CD4-positive, alpha-beta T cell treated with Interleukin-4 for 4 hours (primary cell): ENCODE measurements at regions not wholly inside any gene's neighbourhood (a gene's known extent, or its start where the extent isn't known, plus 50 kb on each side); places are given as distances from the start of the nearest gene placed in this dataset.

Experiments used
- DNase-seq: peaks from one replicate; pipeline ENCODE4 v3.0.0-alpha.2; 2020

DNA sequence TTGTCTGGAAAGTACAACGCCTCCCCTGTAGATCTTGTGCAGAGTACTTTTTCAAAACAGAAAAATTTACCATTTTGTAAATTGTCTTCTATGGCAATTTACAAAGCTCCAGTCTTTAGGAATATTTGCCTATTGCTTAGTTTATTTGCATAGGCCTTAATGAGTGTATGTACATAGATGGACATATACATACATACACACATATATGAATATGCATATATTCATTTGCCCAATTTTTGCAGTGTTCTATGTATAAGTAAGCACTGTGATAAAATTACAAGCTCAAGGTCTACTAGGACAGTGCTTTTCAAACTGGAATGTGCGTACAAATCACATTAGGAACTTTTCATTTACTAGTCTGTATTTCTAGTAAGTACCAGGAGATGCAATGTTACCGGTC is 301.3 kb upstream of the SMARCA2 start:
- DNase-seq: no peak

DNA sequence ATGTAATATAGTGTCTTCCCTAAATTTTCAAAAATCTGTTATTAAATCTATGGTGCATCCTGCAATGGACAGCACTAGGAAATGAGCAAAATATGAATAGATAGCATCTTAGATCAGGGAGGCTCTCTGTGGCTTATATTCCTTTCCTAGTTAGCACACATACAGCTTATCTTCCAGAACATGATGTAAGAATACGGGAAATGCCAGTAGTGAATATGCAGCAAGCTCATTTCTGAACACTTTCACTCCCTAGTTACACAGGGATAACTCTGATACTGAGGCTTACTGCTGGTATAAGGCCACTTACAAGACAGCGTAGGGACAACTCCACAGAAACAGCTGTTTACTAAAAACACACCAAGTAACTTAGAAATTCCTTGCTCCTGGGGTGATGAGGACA is 297.3 kb upstream of the SMARCA2 start:
- no peak for DNase-seq

- no peak for DNase-seq
Observed at GRCh38 chr9:1718836-1719235, 296.3 kb upstream of the SMARCA2 start.

GRCh38 chr9:1721196-1721595 is 294.0 kb upstream of the SMARCA2 start:
- DNase-seq: no peak

DNA sequence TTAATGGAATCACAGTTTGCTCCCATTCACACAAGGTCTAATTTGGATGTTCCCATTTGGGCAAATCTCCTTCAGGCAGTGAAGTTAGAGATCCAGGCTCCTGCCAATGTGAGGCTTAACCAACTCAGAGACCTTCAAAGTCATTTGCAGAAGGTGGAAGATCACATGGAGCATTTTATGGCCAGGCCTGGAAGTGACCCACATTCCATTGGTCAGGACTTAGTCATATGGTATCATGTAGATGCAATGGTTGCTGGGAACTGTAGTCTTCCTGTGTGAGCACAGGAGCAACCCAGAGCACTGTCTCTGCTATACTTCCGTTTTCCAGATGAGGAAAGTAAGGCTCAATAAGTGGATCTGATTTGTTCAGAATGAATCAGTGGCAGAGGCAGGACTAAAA is 292.7 kb upstream of the SMARCA2 start:
- no peak for DNase-seq

- no peak for DNase-seq
Observed at GRCh38 chr9:1723522-1724015, 291.6 kb upstream of the SMARCA2 start.

DNA sequence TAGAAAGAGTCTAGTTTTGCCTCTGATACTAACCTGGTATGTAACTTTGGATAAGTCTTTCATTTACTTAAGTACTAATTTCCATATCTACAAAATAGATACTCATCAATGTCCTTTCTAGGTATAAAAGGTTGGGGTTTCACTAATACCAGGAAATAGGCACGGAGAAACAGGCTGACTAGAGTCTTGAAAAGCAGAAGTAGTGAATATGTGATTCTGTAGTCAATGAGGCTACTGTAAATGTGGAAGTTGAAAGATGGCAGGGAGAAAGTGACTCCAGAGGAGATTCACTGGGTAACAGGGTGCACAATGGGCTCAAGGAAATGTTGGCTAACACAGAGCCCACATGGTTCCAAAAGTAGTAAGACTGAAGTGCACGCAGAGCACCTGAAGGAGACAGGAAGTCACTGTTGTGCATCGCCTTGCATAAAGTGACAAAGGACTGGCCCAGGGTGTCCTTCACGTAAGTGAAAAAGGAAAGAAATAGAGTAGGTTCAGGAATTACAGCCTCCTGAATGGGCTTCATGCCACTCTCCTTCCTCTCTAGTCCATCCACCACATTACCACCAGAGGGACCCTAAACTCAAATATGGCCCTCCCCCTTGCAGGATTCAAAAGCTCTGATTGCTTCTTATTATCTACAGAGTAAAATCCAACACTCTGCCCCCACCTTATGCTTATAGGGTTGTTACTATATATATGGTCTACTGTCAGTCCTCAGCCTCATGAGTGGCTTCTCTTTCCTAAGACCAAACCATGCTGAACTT is 288.0 kb upstream of the SMARCA2 start:
- DNase-seq: no peak

- DNase-seq: no peak
Observed at GRCh38 chr9:1729631-1730030, 285.5 kb upstream of the SMARCA2 start.

DNA sequence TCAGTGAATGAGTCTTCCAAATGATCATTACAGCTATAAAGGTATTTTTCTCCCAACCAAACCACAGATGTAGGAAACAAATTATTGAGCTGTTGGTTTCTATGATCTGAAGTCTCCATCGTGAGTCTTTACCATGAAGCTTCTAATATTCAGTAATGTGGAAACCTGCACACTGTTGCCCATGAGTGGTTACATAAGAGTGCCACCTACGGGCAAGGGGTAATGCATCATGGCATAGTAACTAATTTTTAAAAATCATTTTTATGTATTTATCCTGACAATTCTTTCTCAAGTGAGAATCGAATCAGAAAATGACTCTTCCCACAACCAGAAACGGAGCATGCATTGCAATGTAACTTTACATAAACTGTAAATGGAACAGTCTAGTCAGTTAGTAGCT is 282.5 kb upstream of the SMARCA2 start:
- no peak for DNase-seq

DNA sequence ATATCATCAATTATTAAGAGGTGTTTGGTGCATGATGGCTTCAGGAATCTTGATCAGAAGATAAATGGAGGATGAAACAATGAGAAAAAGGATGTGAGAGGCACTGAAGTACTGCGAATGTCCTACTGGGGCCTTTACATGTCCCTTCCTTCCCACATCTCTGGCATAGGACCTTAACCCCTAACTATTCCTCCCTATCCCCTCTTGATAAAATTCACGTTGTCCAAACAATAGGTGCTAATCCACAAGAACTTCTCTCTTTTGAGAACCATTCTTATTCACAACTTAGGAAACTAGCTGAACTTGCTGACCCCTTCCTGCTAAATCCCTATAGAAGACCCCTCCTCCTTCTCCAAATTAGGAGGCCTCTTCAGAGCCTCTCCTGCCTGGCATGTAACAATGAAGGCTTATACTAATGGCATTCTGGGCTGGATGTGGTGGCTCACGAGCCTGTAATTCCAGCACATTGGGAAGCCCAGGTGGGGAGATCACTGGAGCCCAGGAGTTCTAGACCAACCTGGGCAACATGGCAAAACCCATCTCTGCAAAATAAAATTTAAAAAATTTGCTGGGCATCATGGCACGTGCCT is 276.5 kb upstream of the SMARCA2 start:
- DNase-seq: no peak

DNA sequence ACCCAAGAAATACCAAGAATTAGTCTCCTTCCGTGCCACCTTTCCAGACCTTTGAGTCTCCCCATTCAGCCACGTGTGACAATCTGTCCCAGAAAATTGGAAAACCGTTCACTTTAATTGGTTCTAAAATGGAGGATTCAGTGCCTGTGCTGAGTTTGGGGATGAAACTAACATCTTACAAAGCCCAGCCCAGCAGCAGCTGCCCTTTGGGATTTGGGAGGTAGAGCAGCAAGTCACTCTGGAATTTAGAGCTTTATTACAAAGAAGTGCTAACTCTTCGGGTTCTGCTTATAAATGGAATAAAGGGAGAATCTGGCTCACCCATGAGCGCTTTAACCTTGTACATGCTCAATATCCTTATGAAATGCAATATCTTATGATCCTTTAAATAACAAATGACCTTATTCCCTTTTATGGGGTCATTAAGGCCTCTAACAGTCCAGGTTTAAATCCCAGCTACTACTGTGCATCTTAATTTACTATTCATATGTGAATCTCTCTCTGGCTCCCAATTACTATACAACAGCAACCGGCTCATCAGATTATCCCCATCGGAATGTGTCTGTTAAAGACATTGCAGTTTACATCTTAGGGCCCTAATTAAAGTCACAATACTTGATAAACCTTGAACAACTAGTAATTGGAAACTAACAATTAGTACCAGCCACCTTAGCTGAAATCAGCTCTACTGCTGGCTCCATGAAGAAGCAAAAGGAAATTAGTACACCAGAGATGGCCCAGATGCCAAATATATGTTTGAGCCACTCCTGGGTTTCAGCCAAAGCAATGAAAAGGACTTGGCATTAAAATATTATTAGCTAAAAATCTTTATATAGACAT is 271.8 kb upstream of the SMARCA2 start:
- no peak for DNase-seq

DNA sequence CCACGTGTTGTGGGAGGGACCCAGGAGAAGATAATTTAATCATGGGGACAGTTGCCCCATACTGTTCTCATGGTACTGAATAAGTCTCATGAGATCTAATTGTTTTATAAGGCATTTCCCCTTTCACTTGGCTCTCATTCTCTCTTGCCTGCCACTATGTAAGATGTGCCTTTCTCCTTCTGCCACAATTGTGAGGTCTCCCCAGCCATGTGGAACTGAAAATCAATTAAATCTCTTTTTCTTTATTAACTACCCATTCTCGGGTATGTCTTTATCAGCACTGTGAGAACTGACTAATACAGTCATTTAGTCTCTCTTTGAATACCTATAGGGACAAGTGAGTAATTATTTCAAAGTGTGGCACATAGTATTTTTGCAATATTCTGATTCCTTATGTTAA is 269.2 kb upstream of the SMARCA2 start:
- no peak for DNase-seq

- DNase-seq: no peak
Observed at GRCh38 chr9:1747417-1747967, 267.7 kb upstream of the SMARCA2 start.

DNA sequence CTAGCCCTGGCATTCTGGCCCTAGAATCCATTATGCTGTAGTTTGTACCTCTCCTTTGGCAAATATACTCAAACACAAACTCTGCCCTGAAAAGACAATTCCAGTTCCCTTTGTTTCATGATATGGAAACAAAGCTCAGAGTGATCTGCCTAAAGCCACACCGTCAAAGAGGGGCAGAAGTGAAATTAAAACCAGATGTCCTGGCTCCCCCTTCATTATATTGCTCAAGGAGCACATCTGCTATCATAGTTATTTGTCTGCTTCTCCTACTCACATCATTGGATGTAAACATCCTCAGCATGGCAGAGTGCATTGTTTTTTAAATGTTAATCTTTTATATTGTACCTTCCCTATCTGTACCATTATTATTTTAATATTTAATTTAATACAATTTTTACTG is 266.7 kb upstream of the SMARCA2 start:
- DNase-seq: no peak

- DNase-seq: no peak
Observed at GRCh38 chr9:1757186-1757585, 258.0 kb upstream of the SMARCA2 start.

DNA sequence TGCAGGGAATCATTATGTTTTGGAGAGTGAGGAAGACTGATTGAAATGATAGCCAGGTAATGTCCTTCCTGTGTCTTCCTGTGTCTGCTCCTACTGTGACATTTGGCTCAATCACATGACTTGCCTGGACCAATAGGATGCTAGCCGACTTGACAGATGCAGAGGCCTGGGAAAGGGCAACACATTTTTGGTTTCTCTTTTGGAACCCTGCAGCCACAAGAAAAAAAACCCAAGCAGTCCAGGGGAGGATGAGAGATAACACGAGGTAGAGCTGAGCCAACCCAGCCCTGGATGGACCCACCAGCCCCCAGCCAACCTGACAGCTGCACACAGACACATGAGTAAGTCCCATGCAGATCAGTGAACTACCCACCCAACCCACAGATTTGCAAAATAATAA is 256.1 kb upstream of the SMARCA2 start:
- no peak for DNase-seq

DNA sequence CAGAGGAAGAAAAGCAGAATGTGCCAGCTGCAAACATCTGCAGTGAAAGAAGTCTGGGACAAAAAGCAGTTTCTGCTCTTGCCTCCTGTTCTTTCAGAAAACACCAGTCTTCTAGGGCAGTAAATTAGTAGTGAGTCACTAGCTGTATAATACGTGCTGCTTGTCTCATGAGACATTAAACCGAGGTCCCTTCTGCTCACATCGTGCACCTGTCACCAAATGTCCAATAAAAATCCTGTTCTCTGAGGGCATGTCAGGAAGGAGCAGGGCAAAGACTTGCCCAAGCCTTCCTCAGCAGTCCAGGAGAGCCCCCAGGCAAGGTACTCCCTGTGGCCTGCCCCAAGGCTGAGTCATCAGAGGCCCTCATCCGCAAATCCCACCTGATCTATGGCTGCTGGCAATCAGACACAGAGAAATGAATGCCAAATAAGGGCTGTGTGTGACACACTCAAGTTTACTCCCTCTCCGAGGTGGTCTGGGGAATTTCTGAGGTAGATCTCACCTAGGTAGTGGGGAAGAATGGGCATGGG is 255.3 kb upstream of the SMARCA2 start:
- no peak for DNase-seq

DNA sequence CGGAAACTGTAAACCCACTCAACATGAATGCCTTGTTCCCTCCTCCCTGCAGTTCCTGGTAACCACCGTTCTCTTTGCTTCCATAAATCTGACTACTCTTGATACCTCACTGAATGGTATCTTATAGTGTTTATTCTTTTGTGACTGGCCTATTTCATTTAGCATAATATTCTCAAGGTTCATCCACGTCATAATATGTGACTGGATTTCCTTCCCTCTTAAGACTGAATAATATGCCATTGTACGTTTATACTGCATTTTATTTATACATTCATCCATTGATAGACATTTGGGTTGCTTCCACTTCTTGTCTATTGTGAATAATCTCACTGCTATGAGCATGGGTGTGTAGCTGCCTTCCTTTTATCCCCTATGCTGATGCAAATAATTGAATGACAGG is 253.3 kb upstream of the SMARCA2 start:
- no peak for DNase-seq

- no peak for DNase-seq
Observed at GRCh38 chr9:1766042-1766441, 249.1 kb upstream of the SMARCA2 start.

- no peak for DNase-seq
Observed at GRCh38 chr9:1768561-1768960, 246.6 kb upstream of the SMARCA2 start.

DNA sequence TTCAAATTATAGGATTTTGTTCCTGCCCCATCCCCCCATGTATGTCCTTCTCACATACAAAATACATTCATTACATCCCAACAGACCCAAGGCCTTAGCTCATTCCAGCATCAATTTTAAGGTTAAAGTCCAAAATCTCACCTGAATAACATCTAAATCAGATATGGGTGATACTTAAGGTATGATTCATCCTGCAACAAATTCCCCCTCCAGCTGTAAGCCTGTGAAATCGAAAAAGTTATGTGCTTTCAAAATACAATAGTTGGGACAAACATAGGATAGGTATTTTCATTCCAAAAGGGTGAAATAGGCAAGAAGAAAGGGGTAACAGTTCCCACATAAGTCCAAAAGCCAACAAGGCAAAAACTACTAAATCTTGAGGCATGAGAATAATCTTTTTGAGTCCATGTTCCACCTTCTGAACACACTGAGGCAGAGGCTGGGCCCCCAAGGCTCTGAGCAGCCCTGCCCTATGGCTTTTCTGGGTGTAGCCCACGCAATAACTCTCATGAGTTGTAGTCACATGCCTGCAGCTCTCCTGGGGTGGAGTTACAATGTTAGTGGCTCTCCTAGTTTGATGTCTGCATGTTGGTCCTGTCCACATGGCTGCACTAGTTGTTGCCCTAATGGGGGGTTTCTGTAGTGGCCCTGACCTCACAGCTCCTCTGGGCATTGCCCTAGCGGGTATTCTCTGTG is 243.9 kb upstream of the SMARCA2 start:
- DNase-seq: no peak

DNA sequence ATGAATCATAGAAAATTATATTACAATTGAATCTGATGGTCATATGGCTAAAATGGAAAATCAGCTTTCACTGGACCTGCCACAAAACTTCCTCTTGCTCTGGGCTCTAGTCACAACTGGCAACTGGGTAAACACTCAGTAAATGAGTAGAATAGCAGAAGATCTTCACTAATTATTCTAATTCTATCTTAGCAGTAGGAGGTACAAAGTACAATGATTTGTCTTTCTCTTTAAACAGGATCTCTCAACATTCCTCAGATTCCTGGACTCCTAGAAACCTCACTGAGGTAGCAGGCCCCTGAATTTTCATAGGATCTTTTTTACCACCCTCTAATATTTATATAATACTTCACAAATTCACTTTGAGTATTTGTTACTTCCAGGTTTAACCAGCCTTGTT is 239.9 kb upstream of the SMARCA2 start:
- no peak for DNase-seq

- no peak for DNase-seq
Observed at GRCh38 chr9:1776668-1777067, 238.5 kb upstream of the SMARCA2 start.
